Endodermal cell (in vitro differentiated cells): ENCODE measurements at regions not wholly inside any gene's neighbourhood (a gene's known extent, or its start where the extent isn't known, plus 50 kb on each side); places are given as distances from the start of the nearest gene placed in this dataset.

Source experiments
- DNase-seq: peaks from one replicate; pipeline ENCODE4 v3.0.0-alpha.2; 2017
- H3K27ac ChIP-seq: 2 replicates; pipeline ENCODE4 v1.5.1; 2013; ENCODE audit warnings: mild to moderate bottlenecking, low read depth, low read length, moderate library complexity
- H3K27me3 ChIP-seq: 2 replicates; pipeline ENCODE4 v1.6.1; 2013; ENCODE audit warnings: mild to moderate bottlenecking, low read length, moderate library complexity; ENCODE audit not compliant: insufficient read depth, control insufficient read depth, poor library complexity, severe bottlenecking
- H3K36me3 ChIP-seq: 2 replicates; pipeline ENCODE4 v1.7.0; 2013; ENCODE audit warnings: mild to moderate bottlenecking, low read length, moderate library complexity; ENCODE audit not compliant: control insufficient read depth, insufficient read depth
- H3K4me1 ChIP-seq: one replicate; pipeline ENCODE4 v1.7.0; 2013; ENCODE audit warnings: low read length; ENCODE audit not compliant: control insufficient read depth, insufficient read depth
- H3K4me3 ChIP-seq: 2 replicates; pipeline ENCODE4 v1.5.1; 2013; ENCODE audit warnings: mild to moderate bottlenecking, low read length, moderate library complexity
- H3K9ac ChIP-seq: 2 replicates; pipeline ENCODE4 v1.6.1; 2013; ENCODE audit warnings: mild to moderate bottlenecking, low read length, moderate library complexity; ENCODE audit not compliant: poor library complexity, severe bottlenecking; ENCODE audit errors: extremely low read depth
- H3K9me3 ChIP-seq: 2 replicates; pipeline ENCODE4 v1.6.1; 2013; ENCODE audit warnings: mild to moderate bottlenecking, low read length, moderate library complexity; ENCODE audit not compliant: control insufficient read depth
- H3K27ac Mint-ChIP-seq: 2 replicates; pipeline ENCODE4 v1.8.0; 2020; ENCODE audit warnings: mixed read lengths
- H3K27me3 Mint-ChIP-seq: 2 replicates; pipeline ENCODE4 v1.8.0; 2021; ENCODE audit warnings: mild to moderate bottlenecking, mixed read lengths; ENCODE audit not compliant: insufficient read depth
- H3K36me3 Mint-ChIP-seq: 2 replicates; pipeline ENCODE4 v1.8.0; 2020; ENCODE audit warnings: low read depth, mixed read lengths
- H3K4me1 Mint-ChIP-seq: 2 replicates; pipeline ENCODE4 v1.8.0; 2020; ENCODE audit warnings: mixed read lengths
- H3K4me3 Mint-ChIP-seq: 2 replicates; pipeline ENCODE4 v1.8.0; 2020; ENCODE audit warnings: mild to moderate bottlenecking, moderate library complexity, mixed read lengths
- H3K9me3 Mint-ChIP-seq: 2 replicates; pipeline ENCODE4 v1.8.0; 2020; ENCODE audit warnings: mild to moderate bottlenecking, mixed read lengths
- WGBS, 2 experiments: methylation state at CpG; one replicate each; pipeline versions ENCODE4 v1.1.5 to v1.1.7; 2013; ENCODE audit warnings: missing lambda C conversion rate in 2 of 2, mixed read lengths in 1 of 2; ENCODE audit not compliant: insufficient coverage in 1 of 2, insufficient read length in 1 of 2; 5-methylcytosine and 5-hydroxymethylcytosine counted together
- TF ChIP-seq, protein P1 (sequence below): fragments of 200-600 bp; sonication (generic); conservative IDR thresholded peaks from 2 replicates; pipeline ENCODE4 v1.5.0; 2021; ENCODE audit warnings: antibody characterized with exemption, mild to moderate bottlenecking

GRCh38 chr13:91233291-91233690, 114.2 kb upstream of the MIR17HG start:
- Mint-ChIP-seq H3K4me1 (peaks cover 7% of the 10 kb centered on the region), H3K9me3 (peaks cover 3% of the 10 kb centered on the region), H3K36me3 (no peaks in the 10 kb centered on the region), H3K4me3 (no peak overlapping the region), H3K27ac (no peak overlapping the region), H3K27me3 (no peaks in the 10 kb centered on the region)
- no peak overlapping the region for H3K4me3 ChIP-seq
- 90% methylated on average over 3 of the region's 3 CpGs; no CpG with 5 or more reads in 1 of the 2 experiments for WGBS, 2 experiments
- no peak overlapping the region for H3K9ac ChIP-seq
- H3K27me3 ChIP-seq: no peaks in the 10 kb centered on the region
- peaks cover 4% of the 10 kb centered on the region for H3K4me1 ChIP-seq
- no peak overlapping the region for H3K27ac ChIP-seq
- TF ChIP-seq, protein P1, sequence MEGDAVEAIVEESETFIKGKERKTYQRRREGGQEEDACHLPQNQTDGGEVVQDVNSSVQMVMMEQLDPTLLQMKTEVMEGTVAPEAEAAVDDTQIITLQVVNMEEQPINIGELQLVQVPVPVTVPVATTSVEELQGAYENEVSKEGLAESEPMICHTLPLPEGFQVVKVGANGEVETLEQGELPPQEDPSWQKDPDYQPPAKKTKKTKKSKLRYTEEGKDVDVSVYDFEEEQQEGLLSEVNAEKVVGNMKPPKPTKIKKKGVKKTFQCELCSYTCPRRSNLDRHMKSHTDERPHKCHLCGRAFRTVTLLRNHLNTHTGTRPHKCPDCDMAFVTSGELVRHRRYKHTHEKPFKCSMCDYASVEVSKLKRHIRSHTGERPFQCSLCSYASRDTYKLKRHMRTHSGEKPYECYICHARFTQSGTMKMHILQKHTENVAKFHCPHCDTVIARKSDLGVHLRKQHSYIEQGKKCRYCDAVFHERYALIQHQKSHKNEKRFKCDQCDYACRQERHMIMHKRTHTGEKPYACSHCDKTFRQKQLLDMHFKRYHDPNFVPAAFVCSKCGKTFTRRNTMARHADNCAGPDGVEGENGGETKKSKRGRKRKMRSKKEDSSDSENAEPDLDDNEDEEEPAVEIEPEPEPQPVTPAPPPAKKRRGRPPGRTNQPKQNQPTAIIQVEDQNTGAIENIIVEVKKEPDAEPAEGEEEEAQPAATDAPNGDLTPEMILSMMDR: no peak
- H3K9me3 ChIP-seq: peaks cover 5% of the 10 kb centered on the region
- no peak for DNase-seq
- no peaks in the 10 kb centered on the region for H3K36me3 ChIP-seq

- Mint-ChIP-seq H3K9me3 (peaks cover 10% of the 10 kb centered on the region), H3K4me1 (peaks cover 7% of the 10 kb centered on the region), H3K4me3 (no peak overlapping the region), H3K27ac (no peak overlapping the region), H3K36me3 (no peaks in the 10 kb centered on the region), H3K27me3 (no peaks in the 10 kb centered on the region)
- TF ChIP-seq, protein P1: no peak
- DNase-seq: no peak
- peaks cover 23% of the 10 kb centered on the region for H3K9me3 ChIP-seq
- H3K36me3 ChIP-seq: no peaks in the 10 kb centered on the region
- WGBS, 2 experiments: 93 to 100% methylated on average over 2 to 3 of the region's 3 CpGs
- H3K27me3 ChIP-seq: no peaks in the 10 kb centered on the region
- H3K9ac ChIP-seq: no peak overlapping the region
- H3K4me3 ChIP-seq: no peak overlapping the region
- H3K27ac ChIP-seq: no peak overlapping the region
- H3K4me1 ChIP-seq: peaks cover 4% of the 10 kb centered on the region
Measured at GRCh38 chr13:91236182-91236581, 111.3 kb upstream of the MIR17HG start.

DNA sequence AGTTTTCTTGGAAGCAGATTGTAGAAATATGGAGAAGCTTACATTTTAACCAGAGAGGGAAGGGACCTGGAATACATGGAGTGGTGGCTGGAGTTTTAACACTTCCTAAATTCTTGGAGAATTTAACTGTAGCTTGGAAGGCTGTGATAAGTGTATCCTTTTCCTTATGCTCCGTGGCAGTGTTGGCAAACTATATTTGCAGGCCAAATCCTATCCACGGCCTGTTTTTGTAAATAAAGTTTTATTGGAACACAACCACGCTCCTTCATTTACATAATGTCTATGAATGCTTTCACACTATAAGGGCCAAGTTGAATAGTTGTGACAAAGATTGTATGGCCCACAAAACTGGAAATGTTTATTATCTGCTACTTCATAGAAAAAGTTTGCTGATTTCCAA, 110.6 kb upstream of the MIR17HG start:
- Mint-ChIP-seq H3K4me3 (no peak overlapping the region), H3K36me3 (no peaks in the 10 kb centered on the region), H3K4me1 (peaks cover 7% of the 10 kb centered on the region), H3K9me3 (peaks cover 10% of the 10 kb centered on the region), H3K27ac (no peak overlapping the region), H3K27me3 (no peaks in the 10 kb centered on the region)
- TF ChIP-seq, protein P1: no peak
- H3K9me3 ChIP-seq: peaks cover 23% of the 10 kb centered on the region
- no peaks in the 10 kb centered on the region for H3K27me3 ChIP-seq
- no peak overlapping the region for H3K4me3 ChIP-seq
- WGBS, 2 experiments: 92 to 100% methylated on average over 1 to 3 of the region's 3 CpGs
- H3K36me3 ChIP-seq: no peaks in the 10 kb centered on the region
- H3K9ac ChIP-seq: no peak overlapping the region
- no peak overlapping the region for H3K27ac ChIP-seq
- no peak for DNase-seq
- H3K4me1 ChIP-seq: peaks cover 4% of the 10 kb centered on the region
